Suprapubic skin (tissue), 4 donors: ENCODE measurements at regions not wholly inside any gene's neighbourhood (a gene's known extent, or its start where the extent isn't known, plus 50 kb on each side); places are given as distances from the start of the nearest gene placed in this dataset.

Source experiments
- EP300 ChIP-seq: sonication (generic); formaldehyde crosslinking; IDR thresholded peaks from one replicate; pipeline ENCODE4 v1.6.1; 2017; ENCODE audit warnings: antibody characterized with exemption
- POLR2A ChIP-seq, 2 donors: fragments of 450-650 bp; IDR thresholded peaks; one replicate each; pipeline ENCODE4 v1.6.1; 2017; ENCODE audit warnings: antibody characterized with exemption in 2 of 2, mild to moderate bottlenecking in 2 of 2, moderate library complexity in 2 of 2
- POLR2AphosphoS5 ChIP-seq, 3 donors: sonication (generic); formaldehyde crosslinking; IDR thresholded peaks; one replicate each; pipeline ENCODE4 v1.6.1; 2017; ENCODE audit warnings: antibody characterized with exemption in 3 of 3
- TF ChIP-seq, protein P1 (sequence below), 2 donors: fragments of 200-600 bp in 1 of 2; fragments of 450-650 bp in 1 of 2; sonication (generic) in 1 of 2; IDR thresholded peaks; one replicate each; pipeline ENCODE4 v1.5.1; 2016 to 2019; ENCODE audit warnings: antibody characterized with exemption in 2 of 2, mild to moderate bottlenecking in 1 of 2, moderate library complexity in 1 of 2

DNA sequence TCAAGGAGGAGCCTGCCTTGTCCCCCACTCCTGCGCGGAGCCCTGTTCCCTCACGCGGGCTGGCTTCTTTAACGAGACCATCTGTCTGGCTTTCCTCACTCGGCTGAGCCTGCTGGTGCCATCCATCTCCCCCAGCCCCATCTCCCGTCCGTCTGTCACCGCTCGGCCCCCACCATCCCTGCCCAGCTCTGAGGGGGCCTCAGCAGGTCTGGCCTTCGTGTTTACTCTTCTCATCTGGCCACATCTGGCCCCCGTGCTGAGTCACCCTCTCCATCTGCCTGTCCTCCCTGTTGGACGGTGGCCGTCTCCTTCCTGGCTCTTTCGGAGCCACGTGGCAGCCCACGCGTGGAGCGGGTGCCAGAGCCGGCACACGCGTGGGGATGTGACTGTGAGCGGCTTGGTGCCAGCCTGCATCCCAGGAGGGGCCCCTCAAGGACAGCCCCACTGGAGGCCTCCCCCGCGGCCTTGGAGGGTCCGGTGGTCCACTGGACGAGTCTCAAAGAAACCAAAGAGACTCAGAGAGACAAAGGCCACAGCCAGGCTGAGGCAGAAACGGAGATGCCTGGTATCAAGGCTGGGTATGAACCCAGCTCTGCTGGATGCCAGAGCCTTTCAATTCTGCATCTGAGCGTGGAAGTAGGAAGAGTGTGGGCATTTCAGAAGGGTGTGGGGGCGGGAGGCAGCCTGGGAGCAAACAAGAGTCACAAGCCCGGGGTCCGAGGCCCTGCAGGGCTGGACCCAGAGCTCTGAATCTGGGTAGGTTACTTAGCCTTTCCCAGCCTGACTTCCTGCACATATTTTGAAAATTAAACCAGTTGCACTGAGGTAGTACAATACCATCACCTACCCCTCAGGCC lies 76.7 kb upstream of the UNC5A start:
- TF ChIP-seq, protein P1, sequence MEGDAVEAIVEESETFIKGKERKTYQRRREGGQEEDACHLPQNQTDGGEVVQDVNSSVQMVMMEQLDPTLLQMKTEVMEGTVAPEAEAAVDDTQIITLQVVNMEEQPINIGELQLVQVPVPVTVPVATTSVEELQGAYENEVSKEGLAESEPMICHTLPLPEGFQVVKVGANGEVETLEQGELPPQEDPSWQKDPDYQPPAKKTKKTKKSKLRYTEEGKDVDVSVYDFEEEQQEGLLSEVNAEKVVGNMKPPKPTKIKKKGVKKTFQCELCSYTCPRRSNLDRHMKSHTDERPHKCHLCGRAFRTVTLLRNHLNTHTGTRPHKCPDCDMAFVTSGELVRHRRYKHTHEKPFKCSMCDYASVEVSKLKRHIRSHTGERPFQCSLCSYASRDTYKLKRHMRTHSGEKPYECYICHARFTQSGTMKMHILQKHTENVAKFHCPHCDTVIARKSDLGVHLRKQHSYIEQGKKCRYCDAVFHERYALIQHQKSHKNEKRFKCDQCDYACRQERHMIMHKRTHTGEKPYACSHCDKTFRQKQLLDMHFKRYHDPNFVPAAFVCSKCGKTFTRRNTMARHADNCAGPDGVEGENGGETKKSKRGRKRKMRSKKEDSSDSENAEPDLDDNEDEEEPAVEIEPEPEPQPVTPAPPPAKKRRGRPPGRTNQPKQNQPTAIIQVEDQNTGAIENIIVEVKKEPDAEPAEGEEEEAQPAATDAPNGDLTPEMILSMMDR (IDR thresholded peaks at IDR 0.05): no peak
- TF ChIP-seq POLR2AphosphoS5 (IDR thresholded peaks at IDR 0.05) (no peak), POLR2A (IDR thresholded peaks at IDR 0.05) (no peak), EP300 (no peak)
